SK-N-SH (cell line): ENCODE measurements at regions not wholly inside any gene's neighbourhood (a gene's known extent, or its start where the extent isn't known, plus 50 kb on each side); places are given as distances from the start of the nearest gene placed in this dataset.

Experiments used
- ELF1 ChIP-seq: IDR thresholded peaks from 2 replicates; pipeline ENCODE4 v1.4.0; 2012
- EP300 ChIP-seq, 2 experiments: IDR thresholded peaks; 2 replicates each; pipeline versions ENCODE4 v1.4.0 to v1.6.1; 2012; ENCODE audit warnings: borderline replicate concordance in 1 of 2, low read depth in 1 of 2, low read length in 1 of 2
- EZH2phosphoT487 ChIP-seq: fragments of 200-600 bp; sonication (generic); IDR thresholded peaks from 2 replicates; pipeline ENCODE4 v1.6.1; 2017; ENCODE audit warnings: low read depth, mixed run types, mild to moderate bottlenecking, antibody characterized with exemption, moderate library complexity, borderline replicate concordance
- FOXJ3 ChIP-seq: sonication (generic); formaldehyde crosslinking; IDR thresholded peaks from 2 replicates; pipeline ENCODE4 v1.5.1; 2020; ENCODE audit warnings: mild to moderate bottlenecking, missing genetic modification reagents
- JUND ChIP-seq: IDR thresholded peaks from 2 replicates; pipeline ENCODE4 v1.4.0; 2012
- RCOR1 ChIP-seq: fragments of 150-350 bp; IDR thresholded peaks from 2 replicates; pipeline ENCODE4 v1.6.1; 2017; ENCODE audit warnings: antibody characterized with exemption, low read length
- SIN3A ChIP-seq: IDR thresholded peaks from 2 replicates; pipeline ENCODE4 v1.6.1; 2012; ENCODE audit warnings: low read depth, mild to moderate bottlenecking, low read length, moderate library complexity, borderline replicate concordance
- TAF1 ChIP-seq: IDR thresholded peaks from 2 replicates; pipeline ENCODE4 v1.6.1; 2012; ENCODE audit warnings: low read depth, mild to moderate bottlenecking, low read length, moderate library complexity, borderline replicate concordance
- TF ChIP-seq, protein P1 (sequence below): fragments of 200-600 bp; sonication (generic); IDR thresholded peaks from 2 replicates; pipeline ENCODE4 v1.6.1; 2017; ENCODE audit warnings: antibody characterized with exemption, mild to moderate bottlenecking, moderate library complexity
- TF ChIP-seq, protein P2 (sequence below): IDR thresholded peaks from 2 replicates; pipeline ENCODE4 v1.4.0; 2012; ENCODE audit warnings: low read depth, borderline replicate concordance

DNA sequence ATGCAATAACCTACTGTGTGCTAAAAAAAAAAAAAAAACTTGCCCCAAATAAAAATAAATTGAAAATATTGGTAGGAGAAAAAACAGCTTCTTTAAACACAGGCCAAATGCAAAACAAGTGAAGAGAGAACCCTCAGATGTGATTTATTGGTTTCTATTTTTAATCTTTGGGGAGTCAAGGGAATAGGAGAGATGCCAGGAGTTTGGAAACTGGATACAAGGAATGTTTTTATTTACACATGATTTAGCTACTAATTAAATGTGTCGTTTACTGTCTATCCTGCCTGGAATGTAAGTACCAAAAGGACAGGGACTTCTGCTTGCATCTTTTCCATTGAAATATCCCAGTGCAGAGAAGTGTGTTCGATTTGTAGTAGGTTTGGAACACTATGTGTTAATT is 810.7 kb downstream of the MAFB start:
- TF ChIP-seq, protein P1, sequence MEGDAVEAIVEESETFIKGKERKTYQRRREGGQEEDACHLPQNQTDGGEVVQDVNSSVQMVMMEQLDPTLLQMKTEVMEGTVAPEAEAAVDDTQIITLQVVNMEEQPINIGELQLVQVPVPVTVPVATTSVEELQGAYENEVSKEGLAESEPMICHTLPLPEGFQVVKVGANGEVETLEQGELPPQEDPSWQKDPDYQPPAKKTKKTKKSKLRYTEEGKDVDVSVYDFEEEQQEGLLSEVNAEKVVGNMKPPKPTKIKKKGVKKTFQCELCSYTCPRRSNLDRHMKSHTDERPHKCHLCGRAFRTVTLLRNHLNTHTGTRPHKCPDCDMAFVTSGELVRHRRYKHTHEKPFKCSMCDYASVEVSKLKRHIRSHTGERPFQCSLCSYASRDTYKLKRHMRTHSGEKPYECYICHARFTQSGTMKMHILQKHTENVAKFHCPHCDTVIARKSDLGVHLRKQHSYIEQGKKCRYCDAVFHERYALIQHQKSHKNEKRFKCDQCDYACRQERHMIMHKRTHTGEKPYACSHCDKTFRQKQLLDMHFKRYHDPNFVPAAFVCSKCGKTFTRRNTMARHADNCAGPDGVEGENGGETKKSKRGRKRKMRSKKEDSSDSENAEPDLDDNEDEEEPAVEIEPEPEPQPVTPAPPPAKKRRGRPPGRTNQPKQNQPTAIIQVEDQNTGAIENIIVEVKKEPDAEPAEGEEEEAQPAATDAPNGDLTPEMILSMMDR, result no peak
- no peak for TF ChIP-seq ELF1
- TF ChIP-seq JUND, result no peak
- TF ChIP-seq EZH2phosphoT487, result no peak
- no peak for TF ChIP-seq RCOR1
- TF ChIP-seq FOXJ3 (CRISPR knock-in tag), result no peak
- TF ChIP-seq TAF1, result no peak
- TF ChIP-seq EP300 (IDR thresholded peaks at IDR 0.05; ENCODE audit: borderline replicate concordance in 1 of 2, low read depth in 1 of 2, low read length in 1 of 2), result no peak
- no peak for TF ChIP-seq SIN3A
- TF ChIP-seq, protein P2, sequence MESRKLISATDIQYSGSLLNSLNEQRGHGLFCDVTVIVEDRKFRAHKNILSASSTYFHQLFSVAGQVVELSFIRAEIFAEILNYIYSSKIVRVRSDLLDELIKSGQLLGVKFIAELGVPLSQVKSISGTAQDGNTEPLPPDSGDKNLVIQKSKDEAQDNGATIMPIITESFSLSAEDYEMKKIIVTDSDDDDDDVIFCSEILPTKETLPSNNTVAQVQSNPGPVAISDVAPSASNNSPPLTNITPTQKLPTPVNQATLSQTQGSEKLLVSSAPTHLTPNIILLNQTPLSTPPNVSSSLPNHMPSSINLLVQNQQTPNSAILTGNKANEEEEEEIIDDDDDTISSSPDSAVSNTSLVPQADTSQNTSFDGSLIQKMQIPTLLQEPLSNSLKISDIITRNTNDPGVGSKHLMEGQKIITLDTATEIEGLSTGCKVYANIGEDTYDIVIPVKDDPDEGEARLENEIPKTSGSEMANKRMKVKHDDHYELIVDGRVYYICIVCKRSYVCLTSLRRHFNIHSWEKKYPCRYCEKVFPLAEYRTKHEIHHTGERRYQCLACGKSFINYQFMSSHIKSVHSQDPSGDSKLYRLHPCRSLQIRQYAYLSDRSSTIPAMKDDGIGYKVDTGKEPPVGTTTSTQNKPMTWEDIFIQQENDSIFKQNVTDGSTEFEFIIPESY, result no peak
